ENCODE measurements at regions not wholly inside any gene's neighbourhood (a gene's known extent, or its start where the extent isn't known, plus 50 kb on each side); places are given as distances from the start of the nearest gene placed in this dataset.
A peak's percentile ranks its signal among the peaks of the same experiment; 100 is the strongest.
"Not testable (repeated sequence)": the region's sequence is repeated elsewhere in the genome, so short reads cannot be mapped to it uniquely, and the experiment has no call there.

DNA sequence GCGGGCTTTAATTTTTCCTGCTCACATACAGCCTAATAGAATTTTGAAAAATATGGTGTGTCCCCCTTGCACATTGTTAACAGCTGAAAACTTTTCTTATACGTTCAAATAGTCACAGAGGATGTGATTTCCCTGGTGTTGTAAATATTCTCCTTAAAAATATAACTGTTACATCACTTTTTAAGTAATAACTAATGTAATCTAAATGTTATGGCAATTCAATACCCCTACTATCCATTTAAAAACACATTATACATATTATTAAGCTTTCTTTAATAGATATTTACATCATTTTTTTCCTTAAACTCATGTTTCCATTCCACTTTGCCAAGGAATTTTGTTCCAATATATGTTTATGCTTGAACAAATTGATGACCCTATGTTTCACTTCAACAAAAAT, 85.5 kb upstream of the S1PR1 start:
- no peak for DNase-seq

DNA sequence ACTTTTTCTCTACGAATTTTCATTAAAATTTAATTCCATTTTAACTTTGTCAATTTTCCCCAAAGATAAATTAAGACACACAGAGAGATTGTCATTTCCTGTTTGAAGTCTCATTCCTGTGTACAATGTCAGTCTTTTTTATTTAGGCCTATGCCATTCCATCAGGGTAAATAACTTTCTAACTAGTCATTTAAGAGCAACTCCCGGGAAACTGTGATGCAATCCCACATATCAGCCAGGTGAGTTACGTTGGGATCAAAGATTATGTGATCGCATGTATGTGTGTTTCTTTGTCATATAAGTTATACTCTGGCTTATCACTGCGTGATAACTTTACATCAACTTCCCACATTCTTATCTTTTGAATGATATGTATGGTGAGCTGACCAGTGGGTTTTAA, 86.1 kb upstream of the S1PR1 start:
- DNase-seq, result no peak

DNA sequence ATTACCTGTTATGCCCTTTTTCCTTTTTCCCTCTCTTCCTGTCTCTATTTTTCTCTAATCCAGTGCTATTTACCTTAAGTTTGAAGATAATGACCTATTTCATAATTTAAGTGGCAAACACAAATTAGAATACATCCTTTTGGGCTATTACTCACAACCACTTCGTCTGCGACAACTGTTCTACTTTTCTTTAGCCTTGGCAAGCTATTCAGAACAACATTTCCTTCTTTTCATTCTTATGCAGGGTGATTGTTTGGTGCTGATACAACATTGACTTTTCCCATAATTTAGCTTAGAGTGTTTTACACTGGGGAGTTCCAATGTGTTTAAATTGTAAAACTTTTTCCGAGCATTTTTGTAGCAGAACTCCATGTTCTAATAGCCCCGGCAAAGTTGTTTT, 86.6 kb upstream of the S1PR1 start:
- DNase-seq, result no peak

DNA sequence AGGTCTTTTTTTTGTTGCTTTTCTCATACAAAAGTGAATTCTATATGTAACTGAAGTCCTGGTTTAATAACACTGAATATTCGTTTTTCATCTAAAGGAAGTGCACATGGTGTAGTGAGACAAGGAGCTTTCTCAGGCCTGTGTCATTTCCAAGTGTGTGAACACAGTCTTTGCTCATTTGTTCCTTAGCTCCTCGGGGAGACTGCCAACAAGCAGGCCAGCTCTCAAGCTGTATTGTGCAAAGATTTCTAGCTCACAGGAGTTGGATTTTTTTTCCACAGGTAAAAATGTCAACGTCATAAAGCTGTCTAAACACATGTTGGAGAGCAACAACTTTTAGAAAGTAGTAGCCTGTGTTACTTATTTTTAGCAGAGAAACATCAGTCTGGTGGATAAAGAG, 87.8 kb upstream of the S1PR1 start:
- DNase-seq, result no peak

DNA sequence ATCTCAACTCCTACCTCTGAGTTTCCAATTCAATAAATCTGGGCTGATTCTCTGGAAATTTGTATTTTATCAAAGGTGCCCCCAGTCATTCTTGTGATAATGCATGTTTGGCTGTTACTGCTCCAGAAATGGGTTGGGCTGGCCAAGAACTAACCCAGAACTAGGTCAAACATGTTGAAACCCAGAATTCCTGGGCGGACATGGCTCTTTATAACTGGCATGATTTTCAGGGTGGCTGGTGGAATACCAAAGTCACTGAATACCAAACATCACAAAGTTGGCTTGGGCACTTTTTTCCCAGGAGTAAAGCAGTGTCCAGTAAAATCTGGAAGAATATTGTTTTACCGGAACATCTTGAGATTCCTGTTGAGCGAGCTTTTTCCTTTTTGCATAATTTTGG, 89.4 kb upstream of the S1PR1 start:
- DNase-seq, result no peak

DNA sequence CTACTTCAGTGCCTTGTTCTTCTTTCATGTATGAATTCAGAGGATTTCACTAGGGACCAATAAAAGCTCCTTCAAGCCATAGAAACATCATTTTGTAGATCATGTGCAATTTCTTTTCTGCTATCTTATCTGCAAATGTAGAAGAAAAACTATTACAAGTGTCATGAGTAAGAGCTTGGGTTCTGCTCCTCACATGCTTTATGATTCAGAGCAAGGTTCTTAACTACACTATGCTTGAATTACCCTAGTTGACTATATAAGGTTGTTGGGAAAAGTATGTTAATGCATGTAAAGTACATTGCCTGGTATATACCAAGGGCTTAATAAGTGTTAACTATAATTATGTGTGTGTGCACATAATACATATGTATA, 91.4 kb upstream of the S1PR1 start:
- DNase-seq, result no peak

DNA sequence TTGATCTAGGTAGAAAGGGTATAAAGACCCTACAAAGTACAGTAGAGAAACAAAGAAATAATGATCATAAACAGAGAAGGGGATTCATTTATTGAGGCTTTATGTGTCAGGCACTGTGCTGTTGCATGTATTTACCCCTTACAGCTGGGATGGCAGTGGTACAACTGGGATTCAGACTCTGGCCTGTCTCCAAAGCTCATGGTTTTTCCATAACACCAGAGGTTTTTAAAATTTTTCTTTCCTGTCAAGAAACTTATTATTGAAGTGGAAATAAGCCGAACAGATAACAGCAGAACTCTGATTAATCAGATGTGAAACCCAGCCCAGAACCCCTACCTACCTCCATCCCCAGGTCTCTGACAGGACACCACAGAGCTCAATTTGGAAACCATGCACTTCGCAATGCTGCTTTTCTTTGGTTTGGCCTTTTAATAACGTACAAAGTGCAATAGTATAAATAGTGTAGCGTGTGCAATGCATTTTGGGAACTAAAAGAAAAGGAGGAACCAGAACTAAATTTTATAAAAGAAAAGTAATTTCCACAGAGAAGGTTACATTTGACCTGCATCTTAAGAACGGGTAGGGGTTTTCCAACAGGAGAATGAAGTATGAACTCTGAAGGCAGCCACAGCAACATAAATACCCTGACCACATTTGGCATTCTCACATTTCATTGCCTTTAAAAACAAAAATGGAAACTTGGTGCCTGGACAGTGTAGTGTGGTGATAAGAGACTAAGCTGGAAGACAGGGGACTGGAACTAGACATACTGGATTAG, 92.0 kb upstream of the S1PR1 start:
- DNase-seq, result no peak

DNA sequence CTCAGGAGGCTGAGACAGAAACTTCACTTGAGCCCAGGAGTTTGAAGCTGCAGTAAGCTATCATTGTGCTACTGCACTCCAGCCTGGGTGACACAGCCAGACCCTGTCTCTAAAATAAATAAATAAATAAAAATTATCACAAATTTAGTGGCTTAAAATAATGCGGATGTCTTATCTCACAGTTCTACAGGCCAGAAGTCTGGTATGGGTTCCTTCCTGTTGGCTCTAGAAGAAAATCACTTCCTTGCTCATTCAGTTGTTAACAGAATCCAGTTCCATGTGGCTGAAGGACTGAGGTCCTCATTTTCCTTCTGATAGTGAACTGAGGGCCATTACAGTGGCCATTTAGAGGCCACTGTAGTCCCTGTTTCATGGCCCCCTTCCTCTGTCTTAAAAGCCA, 94.6 kb upstream of the S1PR1 start:
- no peak for DNase-seq

DNA sequence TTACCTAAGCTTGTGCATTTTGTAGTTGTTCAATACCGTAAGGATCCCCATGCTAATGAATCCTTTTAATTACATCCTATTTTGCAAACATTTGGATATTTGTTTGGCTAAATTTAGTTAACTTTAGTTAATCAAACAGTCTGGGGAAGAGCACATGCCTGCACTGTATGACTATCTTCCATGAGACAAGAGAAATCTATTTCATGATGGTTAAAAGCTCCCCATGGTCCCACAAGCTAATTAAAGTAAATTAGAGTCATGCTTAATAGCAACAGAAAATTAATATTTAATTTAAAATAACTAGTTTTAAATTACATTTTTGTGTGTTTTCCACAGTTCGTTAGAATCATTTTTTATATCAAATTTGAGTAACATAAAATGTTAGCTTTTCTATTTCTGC, 95.4 kb upstream of the S1PR1 start:
- no peak for DNase-seq

DNA sequence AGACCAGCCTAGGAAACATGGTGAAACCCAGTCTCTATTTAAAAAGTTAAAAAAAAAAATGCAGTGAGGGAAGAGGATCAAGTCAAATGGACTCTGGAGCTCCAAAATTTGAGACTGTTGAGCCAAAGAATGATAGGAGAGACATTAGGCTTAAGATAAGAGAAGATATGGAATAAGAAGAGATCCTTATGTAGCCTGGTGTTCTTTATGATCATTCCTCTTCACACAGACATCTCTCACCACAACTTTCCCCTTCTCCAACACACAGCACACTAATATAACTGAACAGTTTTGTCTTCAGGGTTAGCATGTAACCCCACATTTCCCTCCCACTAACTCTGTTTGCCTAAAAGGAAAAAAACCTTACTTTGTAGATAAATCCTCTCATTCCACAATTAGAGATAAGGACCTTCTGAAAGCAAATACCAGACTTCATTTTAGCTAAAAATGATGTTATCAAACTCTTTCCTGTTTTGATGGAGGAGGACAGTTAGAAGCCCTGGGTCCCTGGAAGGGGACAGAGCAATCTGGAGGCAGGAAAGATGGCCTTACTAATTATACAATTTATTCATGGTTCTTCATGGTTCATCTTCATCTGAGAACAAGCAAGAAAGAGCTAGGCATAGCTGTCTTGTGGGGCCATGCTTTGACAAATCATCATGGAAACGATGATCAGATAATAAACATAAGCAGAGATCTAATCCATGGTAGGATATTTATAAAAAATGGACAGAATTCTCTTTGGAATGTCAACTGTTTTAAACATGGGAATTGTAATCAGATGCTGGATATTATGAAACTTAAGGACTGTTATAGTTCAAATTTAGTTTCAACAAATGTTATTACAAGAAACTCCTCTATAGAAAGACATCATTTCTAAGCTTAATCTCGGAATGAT, 96.7 kb upstream of the S1PR1 start:
- DNase-seq, result no peak

DNA sequence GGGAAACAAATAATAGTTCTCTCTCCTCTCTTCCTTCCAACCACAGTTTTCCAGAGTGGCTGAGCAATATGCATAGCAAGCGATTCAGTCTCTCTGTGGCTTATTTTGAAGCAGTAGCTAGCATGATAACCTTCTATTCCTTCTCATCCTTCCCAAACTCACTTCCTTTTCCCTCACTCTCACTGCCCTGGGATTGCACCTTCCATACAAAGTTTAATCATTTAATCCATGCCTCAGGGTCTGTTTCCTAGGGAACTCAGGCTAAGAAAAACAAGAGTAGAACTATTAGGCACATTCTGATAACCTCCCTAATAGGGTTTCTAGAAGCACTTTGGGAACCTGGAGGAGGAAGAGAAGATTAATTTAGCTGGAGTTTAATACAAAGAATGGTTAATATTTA, 97.7 kb upstream of the S1PR1 start:
- no peak for DNase-seq

DNA sequence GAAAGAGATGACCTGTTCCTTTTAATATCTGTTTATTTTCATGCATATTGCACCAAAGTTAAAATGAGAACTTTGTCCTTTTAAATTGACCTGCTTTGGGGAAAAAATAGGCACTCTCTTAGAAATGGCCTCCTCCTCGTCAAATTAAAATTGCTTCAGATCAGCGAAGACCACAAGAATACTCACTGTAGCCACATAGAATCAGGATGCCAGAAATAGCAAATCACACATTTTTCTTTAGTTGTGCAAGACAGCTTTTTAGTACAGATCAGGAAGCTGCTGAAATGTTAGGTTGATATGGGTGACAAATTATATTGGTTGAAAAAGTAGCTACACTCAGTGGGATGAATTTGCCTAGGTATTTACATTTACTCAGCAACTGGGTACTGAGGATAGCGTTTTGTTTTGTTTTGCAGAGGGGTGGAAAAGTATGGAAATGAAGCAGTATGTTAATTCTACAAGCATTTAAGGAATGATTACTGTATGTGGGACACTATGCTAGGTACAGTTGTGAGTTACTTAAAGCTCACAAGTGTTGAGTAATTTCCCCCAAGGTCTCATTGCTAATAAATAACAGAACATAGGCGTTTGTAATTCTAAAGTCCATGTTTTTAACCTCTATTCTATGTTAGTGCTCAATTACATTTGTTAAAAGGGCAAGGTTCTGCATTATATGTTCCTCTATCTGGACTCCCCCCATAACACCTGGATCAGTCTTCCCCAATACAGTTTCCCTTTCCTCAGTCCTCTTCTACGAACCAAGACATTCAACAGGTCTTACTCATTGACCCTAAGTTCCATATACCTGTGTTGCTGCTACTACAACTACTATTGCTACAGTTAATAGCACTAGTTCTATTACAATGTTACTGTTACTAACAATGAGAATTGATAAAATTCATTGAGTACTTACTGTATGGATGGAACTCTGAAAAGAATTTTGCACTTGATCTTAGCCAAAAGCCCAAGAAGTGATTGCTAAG, 99.4 kb upstream of the S1PR1 start:
- no peak for DNase-seq

DNA sequence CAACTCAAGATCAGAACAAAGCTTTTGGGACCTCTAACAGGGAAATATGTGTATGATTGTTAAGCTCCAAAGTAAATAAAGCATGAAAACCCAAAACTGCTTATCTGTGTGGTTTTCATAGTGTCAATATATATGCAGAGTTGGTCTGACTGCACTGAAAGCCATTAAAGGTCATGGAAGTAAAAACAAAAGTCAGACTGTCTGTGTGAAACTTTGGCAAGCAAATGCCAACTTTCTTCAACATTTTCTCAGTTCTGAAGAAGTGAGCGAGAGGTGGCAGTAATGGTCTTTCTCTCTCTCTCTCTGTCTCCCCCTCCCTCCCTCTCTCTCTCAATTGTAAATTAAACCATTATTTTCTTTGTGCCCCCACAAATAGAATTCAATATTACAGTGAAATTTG, 100.1 kb upstream of the S1PR1 start:
- no peak for DNase-seq

DNA sequence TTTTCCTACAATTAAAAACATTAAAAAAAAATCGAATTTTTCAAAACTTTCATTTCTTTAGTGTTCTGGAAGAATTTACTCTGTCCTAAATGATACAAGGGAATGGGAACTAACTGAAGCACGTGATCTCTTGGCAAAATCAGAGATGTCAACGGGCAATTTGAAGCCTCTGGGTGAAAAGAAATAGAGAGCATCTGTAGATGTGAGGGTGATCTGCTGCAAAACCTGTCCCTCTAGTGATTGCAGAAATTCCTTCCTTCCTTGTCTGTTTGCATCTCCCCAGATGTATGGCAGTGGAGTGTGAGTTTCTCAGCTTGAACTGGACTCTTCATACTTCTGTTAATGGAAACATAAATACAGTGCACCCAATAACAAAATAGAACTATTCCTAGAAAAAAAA, 100.5 kb upstream of the S1PR1 start:
- no peak for DNase-seq

DNA sequence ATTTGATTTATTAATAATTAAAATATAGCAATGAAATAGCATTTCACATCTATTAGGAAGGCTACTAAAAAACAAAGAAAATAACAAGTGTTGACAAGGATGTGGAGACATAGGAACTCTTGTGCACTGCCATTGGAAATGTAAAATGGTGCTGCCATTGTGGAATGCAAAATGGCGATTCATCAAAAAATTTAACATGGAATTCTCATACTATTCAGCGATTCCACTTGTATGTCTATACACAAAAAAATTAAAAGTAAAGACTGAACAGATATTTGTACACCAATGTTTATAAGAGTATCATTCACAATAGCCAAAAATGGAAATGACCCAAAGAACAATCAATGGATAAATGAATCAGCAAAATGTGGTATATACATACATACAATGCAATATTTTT, 101.3 kb upstream of the S1PR1 start:
- DNase-seq, result no peak

DNA sequence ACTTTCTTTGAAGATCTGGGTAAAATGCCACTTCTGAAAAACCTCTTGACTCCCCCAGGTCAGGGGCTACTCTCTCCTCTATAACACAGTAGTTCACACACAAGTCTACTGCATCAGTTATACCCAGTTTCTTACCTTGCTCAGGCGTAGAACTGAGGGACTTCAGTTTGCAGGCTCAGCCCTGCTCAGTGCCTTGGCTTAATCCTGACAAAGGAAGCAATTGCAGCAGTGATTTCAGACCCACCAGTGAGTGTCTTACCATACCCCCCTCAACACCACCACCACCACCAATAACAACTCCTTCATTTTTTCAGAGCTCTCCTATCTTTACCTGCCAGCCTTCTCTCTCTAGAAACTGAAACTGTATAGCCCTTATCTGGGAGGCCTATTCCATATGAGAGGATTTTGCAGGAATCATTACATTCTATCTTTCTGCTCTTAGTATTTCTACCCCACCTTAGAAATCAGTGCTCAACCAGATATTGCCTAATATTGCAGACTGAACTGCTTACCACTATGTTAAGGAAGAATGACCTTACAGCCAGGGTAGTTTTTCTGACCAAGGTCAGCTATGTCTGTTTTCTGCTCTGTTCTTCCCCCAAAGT, 105.5 kb upstream of the S1PR1 start:
- DNase-seq, result no peak

DNA sequence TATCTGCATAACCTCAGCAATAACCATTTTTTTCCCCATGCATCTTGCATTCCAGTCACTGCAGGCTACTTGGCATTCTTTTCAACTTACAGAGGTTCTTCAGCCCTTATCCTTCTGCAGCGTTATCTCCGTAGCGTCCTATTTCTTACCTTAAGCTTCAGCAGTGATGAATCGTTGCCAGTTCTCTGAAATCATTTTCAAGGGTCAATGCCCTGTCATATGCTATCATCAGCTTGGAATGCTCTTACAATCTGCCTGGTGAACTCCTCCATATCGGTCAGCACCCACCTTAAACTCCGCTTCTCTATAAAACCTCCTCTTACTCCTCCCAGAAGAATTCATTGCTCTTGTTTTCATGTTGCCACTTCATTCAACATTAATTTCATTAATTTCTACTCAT, 105.1 kb upstream of the DPH5 start:
- no peak for DNase-seq

DNA sequence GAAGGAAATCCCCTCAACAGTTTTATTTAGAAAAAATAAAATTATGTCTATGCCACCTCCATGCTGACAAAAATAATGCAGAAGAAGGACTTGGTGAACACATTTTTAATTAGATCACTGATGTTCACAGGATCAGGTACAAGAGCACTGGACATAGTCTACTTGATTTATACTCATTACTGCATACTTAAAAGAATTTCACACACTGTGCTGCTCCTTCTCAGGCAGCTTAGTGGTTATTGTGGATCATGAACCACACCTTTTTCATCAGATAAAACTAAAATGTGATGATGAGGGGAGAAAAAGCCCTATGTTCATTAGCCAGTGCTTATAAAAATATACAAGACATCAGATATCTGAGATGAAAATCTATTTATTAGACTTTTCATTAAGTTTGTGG, 103.3 kb upstream of the DPH5 start:
- DNase-seq, result no peak

DNA sequence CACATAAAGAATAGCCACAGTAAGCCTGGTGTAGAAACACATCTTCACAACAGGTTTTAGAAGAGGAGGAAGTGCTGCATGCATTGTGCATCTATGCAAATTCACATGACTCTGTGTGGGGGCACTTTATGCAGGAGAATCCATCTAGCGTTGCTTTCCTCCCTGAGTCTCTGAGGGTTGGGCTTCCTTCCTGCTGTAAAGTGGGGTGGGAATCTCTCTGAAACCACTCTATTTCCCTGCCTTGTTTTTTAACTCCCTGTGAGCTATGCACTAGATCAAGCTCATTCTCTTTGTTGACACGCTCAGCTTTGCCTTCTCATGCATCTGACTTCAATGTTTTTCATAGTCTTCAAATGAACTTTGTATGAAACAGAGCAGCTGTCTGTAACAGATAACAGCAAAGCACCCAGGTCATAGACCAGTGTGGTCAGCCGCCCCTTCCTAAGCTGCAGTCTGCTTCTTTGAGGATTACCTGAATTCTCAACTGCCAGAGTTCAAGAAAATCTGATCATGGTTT, 102.7 kb upstream of the DPH5 start:
- peak; percentile 66 for DNase-seq

DNA sequence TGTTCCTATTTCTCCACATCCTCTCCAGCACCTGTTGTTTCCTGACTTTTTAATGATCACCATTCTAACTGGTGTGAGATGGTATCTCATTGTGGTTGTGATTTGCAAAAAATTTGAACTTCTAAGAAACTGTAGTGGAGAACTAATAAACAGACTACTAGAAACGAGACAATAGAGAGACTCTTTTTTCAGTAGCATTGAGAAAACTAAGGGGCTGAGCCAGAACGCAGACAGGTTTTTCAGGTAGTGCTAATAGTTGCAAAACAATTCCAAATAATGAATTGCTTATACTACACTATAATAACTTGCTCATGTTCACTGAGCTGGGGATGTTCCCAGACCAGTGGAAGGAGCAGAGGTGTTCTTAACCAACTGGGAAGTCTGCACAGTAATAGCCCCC, 98.8 kb upstream of the DPH5 start:
- no peak for DNase-seq

DNA sequence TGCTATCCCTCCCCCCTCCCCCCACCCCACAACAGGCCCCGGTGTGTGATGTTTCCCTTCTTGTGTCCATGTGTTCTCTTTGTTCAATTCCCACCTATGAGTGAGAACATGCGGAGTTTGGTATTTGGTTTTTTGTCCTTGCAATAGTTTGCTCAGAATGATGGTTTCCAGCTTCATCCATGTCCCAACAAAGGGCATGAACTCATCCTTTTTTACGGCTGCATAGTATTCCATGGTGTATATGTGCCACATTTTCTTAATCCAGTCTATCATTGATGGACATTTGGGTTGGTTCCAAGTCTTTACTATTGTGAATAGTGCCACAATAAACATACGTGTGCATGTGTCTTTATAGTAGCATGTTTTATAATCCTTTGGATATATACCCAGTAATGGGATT, 98.3 kb upstream of the DPH5 start:
- DNase-seq, result not testable (repeated sequence)

DNA sequence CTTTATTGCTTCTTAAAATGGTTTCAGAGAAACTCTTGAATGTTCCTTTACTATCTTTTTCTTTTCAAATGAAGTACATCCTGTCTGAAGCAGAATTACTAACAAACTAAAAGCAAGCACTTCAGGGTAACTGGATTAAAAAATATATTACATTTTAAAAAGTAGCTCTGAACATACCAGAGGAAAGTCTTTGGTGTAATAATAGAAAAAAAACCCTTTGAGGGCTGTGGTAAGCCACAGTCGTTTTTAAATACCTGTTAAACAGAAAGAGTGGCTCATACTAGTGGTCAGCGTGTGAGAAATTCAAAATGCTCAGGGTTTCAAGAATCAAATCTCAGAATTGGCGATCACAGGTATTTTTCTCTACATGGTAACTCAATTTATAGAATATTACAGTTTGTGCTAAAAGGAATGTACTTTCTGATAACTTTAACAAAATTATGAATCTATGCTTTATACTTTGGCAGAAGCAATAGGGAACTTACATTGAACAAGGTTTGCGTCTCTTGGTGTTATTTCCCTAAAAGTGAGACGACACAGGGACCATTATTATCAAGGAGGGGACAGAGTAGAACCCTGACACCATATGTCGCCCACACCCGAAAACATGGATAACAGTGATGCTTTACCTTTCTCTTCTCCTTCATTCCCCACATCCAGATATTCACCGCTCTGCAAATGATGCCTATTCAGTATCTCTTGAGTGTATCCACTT, 97.0 kb upstream of the DPH5 start:
- no peak for DNase-seq
